DOHH2 (cell line): ENCODE measurements at regions not wholly inside any gene's neighbourhood (a gene's known extent, or its start where the extent isn't known, plus 50 kb on each side); places are given as distances from the start of the nearest gene placed in this dataset.

Experiments
- CTCF ChIP-seq: fragments of 200-600 bp; sonication (generic); IDR thresholded peaks from one replicate; pipeline ENCODE4 v1.5.1; 2014; ENCODE audit warnings: antibody characterized with exemption, mild to moderate bottlenecking, low read depth, low read length; ENCODE audit not compliant: poor library complexity, severe bottlenecking
- EZH2phosphoT487 ChIP-seq: fragments of 200-600 bp; sonication (generic); IDR thresholded peaks from 2 replicates; pipeline ENCODE4 v1.6.1; 2017; ENCODE audit warnings: borderline replicate concordance, mild to moderate bottlenecking, antibody characterized with exemption, low read length, moderate library complexity, mixed read lengths

GRCh38 chrX:117138070-117138469 is 675.3 kb upstream of the CT83 start:
- TF ChIP-seq CTCF (no peak), EZH2phosphoT487 (no peak)
